Thyroid gland (tissue), 4 donors: ENCODE measurements at regions not wholly inside any gene's neighbourhood (a gene's known extent, or its start where the extent isn't known, plus 50 kb on each side); places are given as distances from the start of the nearest gene placed in this dataset.
"Not testable (repeated sequence)": the region's sequence is repeated elsewhere in the genome, so short reads cannot be mapped to it uniquely, and the experiment has no call there.

Experiments
- DNase-seq, 2 donors: peaks; one replicate each; pipeline ENCODE4 v3.0.0-alpha.2; 2019
- H3K27ac ChIP-seq, 3 donors: fragments of 200-600 bp; sonication (generic); 1 replicate in 2 of 3; 2 replicates in 1 of 3; pipeline ENCODE4 v1.5.1; 2016 to 2019; ENCODE audit warnings: mild to moderate bottlenecking in 1 of 3, moderate library complexity in 1 of 3
- H3K27me3 ChIP-seq: fragments of 200-600 bp; sonication (generic); one replicate; pipeline ENCODE4 v1.5.1; 2019
- H3K36me3 ChIP-seq, 2 donors: fragments of 200-600 bp; sonication (generic); one replicate each; pipeline ENCODE4 v1.5.1; 2016 to 2019
- H3K4me1 ChIP-seq, 2 donors: fragments of 200-600 bp; sonication (generic); one replicate each; pipeline ENCODE4 v1.5.1; 2017 to 2019
- H3K4me3 ChIP-seq, 3 donors: fragments of 200-600 bp; sonication (generic); replicated peaks in 1 of 3; 1 replicate in 2 of 3; 2 replicates in 1 of 3; pipeline ENCODE4 v1.5.1; 2016; ENCODE audit warnings: mild to moderate bottlenecking in 1 of 3
- H3K9me3 ChIP-seq: fragments of 200-600 bp; sonication (generic); one replicate; pipeline ENCODE4 v1.5.1; 2017
- POLR2A ChIP-seq, 2 donors: fragments of 450-650 bp; IDR thresholded peaks; one replicate each; pipeline ENCODE4 v1.6.1; 2017; ENCODE audit warnings: antibody characterized with exemption in 2 of 2, mild to moderate bottlenecking in 2 of 2, moderate library complexity in 1 of 2
- WGBS, 2 donors: methylation state at CpG; one replicate each; pipeline ENCODE4 v1.1.5; 2017; 5-methylcytosine and 5-hydroxymethylcytosine counted together
- intact Hi-C: fragments of 100-400 bp; cut with DNase I; formaldehyde crosslinking; loops from one replicate; pipeline ENCODE4 v1.15.1; 2023
- TF ChIP-seq, protein P1 (sequence below), 6 experiments: fragments of 200-600 bp in 3 of 6; fragments of 450-650 bp in 3 of 6; sonication (generic) in 3 of 6; IDR thresholded peaks; one replicate each; pipeline ENCODE4 v1.5.1; 2016 to 2019; ENCODE audit warnings: antibody characterized with exemption in 6 of 6, mild to moderate bottlenecking in 2 of 6, inconsistent platforms in 1 of 6, moderate library complexity in 1 of 6

DNA sequence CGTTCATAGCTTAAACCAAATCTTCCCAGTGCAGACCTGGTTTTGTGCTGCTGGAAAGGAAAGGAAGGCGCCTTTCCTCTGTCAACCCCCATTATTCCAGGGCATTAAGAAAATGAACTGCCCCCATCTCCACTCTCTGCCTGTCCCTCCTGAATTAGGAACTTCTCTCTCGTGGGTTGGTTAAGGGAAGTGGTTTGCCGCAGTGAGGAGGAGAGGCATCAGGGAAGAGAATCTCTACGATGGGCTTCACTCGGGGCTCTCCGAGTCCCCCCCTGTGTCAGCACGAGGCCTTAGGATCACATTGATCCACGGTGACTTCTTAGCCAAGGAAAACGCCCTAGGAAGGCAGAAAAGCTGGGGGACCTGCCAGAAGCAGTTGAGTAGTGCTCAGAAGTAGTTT is 53.9 kb upstream of the LYZL2 start:
- H3K9me3 ChIP-seq, result no peaks in the 10 kb centered on the region
- no peaks in the 10 kb centered on the region for H3K4me1 ChIP-seq
- H3K4me3 ChIP-seq, result no peak overlapping the region
- no peak for DNase-seq
- intact Hi-C loops, result no loop called here
- H3K27ac ChIP-seq, result no peak overlapping the region
- 78 to 85% methylated on average over 10 of the region's 10 CpGs for WGBS, 2 donors
- H3K27me3 ChIP-seq, result no peaks in the 10 kb centered on the region
- no peaks in the 10 kb centered on the region for H3K36me3 ChIP-seq
- TF ChIP-seq POLR2A (IDR thresholded peaks at IDR 0.05), result no peak
- TF ChIP-seq, protein P1, sequence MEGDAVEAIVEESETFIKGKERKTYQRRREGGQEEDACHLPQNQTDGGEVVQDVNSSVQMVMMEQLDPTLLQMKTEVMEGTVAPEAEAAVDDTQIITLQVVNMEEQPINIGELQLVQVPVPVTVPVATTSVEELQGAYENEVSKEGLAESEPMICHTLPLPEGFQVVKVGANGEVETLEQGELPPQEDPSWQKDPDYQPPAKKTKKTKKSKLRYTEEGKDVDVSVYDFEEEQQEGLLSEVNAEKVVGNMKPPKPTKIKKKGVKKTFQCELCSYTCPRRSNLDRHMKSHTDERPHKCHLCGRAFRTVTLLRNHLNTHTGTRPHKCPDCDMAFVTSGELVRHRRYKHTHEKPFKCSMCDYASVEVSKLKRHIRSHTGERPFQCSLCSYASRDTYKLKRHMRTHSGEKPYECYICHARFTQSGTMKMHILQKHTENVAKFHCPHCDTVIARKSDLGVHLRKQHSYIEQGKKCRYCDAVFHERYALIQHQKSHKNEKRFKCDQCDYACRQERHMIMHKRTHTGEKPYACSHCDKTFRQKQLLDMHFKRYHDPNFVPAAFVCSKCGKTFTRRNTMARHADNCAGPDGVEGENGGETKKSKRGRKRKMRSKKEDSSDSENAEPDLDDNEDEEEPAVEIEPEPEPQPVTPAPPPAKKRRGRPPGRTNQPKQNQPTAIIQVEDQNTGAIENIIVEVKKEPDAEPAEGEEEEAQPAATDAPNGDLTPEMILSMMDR (IDR thresholded peaks at IDR 0.05), result no peak

DNA sequence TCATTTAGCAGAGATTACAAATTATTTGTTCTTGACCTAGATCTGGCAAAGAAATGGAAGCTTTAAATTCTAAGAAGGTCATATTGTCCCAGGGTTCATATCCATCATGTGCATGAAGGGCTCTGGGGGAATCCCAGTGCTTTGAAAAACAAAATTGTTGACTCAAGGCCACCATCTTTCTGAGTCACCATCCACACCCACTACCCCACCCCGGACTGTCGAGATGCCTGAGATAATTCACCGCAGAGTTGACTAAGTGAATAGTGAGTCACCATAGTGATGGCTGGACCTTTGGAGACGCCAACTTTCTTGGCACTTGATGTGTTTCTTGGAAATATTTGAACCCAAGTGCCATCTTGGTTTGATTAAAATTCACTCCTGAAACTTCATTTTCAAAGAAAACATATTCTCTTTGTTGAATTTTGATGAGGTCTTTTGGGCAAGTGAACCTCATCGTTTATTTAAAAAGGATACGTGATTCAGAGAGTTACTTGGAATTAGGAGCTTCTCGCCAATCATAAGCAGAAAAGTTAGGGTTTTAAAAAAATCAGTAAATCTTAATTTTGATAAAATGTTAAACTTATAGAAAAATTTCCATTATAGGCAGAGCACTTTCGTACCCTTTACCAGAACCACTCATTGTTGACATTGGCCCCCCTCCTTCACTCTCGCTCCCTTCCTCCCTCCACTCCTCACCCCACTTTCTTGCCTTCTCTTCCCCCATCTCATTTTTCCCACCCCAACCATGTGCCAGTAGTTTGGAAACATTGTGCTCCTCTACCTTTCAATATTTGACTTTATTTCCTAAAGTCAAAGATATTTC is 53.0 kb upstream of the LYZL2 start:
- H3K27me3 ChIP-seq, H3K9me3 ChIP-seq, DNase-seq, H3K4me1 ChIP-seq, H3K36me3 ChIP-seq, H3K4me3 ChIP-seq, H3K27ac ChIP-seq, intact Hi-C loops: not testable (repeated sequence)
- WGBS, 2 donors, result 76 to 84% methylated on average over 9 of the region's 9 CpGs

DNA sequence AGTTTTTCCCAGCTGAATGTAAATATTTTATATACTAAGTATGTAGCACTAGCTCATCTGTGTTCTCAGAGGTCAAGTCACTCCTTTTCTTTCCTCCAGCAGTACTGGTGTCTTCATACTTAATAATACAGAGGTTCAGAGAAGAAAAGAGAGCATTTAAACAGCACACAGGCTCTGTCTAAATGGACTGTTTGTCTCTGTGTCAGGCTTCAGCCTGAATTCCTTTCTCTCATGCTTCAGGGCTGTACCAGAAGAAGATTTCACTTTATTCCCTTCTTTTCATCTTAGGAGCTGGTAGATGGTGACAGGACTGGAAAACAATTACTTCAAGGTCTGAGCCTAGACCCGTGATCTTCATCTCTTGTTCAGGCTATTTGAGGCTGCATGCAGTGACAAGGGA is 51.4 kb upstream of the LYZL2 start:
- no peaks in the 10 kb centered on the region for H3K4me1 ChIP-seq
- no peaks in the 10 kb centered on the region for H3K36me3 ChIP-seq
- no peaks in the 10 kb centered on the region for H3K9me3 ChIP-seq
- intact Hi-C loops, result no loop called here
- no peak overlapping the region for H3K4me3 ChIP-seq
- WGBS, 2 donors, result 56 to 68% methylated on average over 1 of the region's 1 CpG
- H3K27me3 ChIP-seq, result no peaks in the 10 kb centered on the region
- TF ChIP-seq, protein P1 (IDR thresholded peaks at IDR 0.05), result no peak
- TF ChIP-seq POLR2A (IDR thresholded peaks at IDR 0.05), result no peak
- H3K27ac ChIP-seq, result no peak overlapping the region
- DNase-seq, result no peak
